Caki2 (cell line): ENCODE measurements at regions not wholly inside any gene's neighbourhood (a gene's known extent, or its start where the extent isn't known, plus 50 kb on each side); places are given as distances from the start of the nearest gene placed in this dataset.

Experiments used
- DNase-seq: peaks from one replicate; pipeline ENCODE4 v3.0.0-alpha.2; 2015; ENCODE audit warnings: low read depth
- in situ Hi-C: cut with HindIII; loops from 2 replicates; pipeline ENCODE4 v1.10.0; 2016; ENCODE audit warnings: low sequenced_read_pairs, low pct_unique_long_range_greater_than_20kb, mixed read lengths

DNA sequence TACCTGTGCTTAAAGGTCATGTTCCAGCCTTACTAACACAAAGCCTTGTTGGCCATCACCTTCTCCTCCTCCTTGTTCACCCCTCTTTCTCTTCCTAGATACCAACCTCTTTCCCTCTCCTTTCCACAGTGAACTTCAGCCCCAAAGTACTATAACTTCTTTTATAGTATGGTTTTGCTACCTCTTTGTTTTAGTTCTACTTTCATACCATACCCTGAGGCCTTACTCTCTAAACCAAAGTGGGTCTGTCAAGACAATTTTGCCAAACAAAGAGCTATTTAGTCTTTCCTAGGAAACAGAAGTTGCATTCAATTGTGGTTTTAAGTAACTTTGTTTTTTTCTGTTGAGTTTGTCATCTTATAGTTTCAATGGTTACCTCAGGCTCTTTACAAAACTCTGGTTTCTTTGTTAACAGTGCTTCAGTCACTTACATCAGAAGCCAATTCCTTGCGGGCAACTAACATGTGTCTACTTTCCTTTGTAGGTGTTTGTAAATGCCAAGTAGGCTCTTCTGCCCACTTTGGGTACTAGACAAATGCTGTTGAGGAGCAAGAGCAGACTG is 623.9 kb upstream of the PKN2 start:
- in situ Hi-C loops = no loop called here

DNA sequence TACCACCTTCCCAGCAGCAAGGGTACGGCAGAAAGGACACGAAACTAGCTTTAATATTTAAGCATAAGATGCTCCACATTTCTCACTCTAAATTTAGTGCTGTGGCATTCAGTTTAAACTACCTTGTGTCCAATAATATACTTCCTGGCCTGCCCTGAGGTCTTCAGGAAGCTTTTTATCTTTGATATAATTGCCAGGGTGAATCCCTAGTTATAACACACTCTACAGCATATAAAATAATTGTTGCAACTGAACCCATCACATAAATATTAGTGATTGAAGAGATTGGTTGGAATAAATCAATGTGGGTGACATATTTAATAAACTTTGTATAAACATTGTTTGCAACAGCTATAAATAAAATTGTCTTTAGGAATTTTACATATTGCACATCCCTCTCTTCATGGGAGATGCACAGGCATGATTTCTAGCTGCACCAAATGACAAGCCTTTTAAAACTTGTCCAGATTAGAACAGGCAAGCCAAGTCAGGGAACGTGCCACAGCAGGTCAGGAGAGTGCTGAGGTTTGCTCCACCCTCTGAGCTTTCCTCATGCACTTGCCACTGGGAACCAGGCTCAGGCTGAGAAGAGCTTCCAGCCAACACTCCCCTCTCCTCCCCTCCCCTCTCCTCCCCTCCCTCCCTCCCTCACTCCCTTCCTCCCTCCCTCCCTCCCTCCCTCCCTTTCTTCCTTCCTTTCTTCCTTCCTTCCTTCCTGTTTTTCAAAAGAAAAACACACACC is 623.2 kb upstream of the PKN2 start:
- in situ Hi-C loops = no loop called here
- DNase-seq = no peak

More for the DNA sequence above, 623.9 kb upstream of the PKN2 start:
- no peak for DNase-seq

DNA sequence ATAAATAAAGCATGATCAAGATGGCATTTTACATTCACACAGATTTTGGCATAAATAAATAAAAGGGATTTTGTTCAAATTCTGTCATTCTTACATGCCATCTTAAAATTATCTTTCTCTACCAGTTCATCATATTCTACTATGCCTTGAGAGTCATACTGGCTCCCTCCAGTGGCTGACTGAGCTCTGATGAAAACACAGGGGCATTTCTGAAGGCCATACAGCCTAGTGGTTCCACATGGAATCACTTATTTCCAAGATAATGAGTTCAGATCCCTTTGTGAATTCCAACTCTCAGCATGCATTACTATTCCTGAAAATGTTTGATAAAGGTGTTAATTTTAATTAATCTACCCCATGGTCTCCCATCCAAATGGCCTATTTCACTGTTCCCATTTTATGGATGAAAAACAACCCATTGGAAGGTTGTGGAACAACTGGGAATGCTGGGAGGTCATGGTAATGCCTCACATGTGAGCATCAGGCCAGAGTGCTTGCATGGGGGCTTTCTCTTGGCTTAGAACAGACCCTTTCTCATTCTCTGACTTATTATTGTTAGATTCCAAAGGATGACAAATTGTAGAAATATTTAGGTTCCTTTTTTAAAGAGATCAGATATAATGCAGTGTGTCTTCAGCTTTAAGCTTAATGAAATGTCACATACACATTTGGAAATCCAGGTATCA is 622.4 kb upstream of the PKN2 start:
- in situ Hi-C loops = no loop called here
- DNase-seq = peak; percentile 45

GRCh38 chr1:88062650-88063153 is 621.4 kb upstream of the PKN2 start:
- DNase-seq = no peak
- in situ Hi-C loops = no loop called here

GRCh38 chr1:88063605-88064004 is 620.5 kb upstream of the PKN2 start:
- no peak for DNase-seq

GRCh38 chr1:88068407-88068960 is 615.6 kb upstream of the PKN2 start:
- in situ Hi-C loops = no loop called here
- DNase-seq = no peak

More at GRCh38 chr1:88063605-88064004, 620.5 kb upstream of the PKN2 start:
- in situ Hi-C loops = no loop called here

DNA sequence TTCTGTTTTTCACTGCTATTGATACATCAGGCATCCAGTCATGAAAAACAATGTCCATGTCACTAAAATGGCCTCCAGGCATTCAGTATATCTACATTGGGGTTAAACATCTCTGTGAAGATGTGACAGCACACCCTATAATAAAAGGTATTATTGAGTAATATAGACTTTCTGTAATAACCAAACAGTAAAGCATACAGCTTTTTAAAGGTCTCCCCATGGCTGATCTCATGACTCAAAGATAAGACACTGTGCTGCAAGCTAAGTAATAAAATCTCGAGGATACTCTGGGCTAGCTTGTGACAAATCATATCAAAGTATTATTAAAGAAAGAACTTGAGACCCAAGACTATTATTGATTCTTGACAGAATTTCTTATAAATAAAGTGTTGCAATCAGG is 613.1 kb upstream of the PKN2 start:
- DNase-seq = no peak
- in situ Hi-C loops = no loop called here

- in situ Hi-C loops = no loop called here
- no peak for DNase-seq
Observed at GRCh38 chr1:88074661-88075060, 609.4 kb upstream of the PKN2 start.

DNA sequence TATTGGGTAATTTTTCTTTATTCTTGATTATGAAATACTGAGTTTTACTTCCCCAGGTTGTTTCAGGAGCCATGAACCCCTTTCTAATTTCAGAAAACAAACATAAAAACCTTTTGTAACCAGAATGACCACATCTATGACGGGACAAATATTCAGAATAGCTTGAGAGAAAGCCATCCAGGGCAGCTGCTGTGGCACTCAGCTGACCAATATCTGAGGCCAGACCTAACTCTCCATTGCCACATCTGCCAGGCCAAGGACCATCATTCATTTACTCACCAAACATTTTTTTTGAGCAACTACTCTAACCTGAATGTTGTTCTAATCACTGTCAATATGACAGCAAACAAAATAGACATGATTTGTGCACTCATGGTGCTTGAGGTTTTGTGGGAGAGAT is 608.3 kb upstream of the PKN2 start:
- DNase-seq = no peak
- in situ Hi-C loops = no loop called here

DNA sequence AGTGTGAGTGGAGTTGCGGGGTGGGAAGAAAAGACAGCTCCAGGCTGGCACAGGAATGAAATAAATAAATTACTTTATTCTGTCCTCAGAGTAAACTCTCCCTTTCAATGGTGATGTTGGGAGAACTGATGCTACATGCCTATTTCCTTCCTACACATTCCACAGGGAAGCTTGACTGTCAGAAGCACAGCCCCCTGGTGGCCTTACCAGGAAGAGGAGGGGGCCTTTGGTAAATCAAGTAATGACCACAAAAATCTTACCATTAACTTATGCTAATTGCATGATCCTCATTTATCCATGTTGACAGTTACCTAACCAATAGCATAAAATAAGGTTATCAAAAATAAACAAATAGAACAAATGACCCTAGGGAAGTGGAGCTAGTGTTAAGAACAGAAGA is 605.0 kb upstream of the PKN2 start:
- in situ Hi-C loops = no loop called here
- no peak for DNase-seq

GRCh38 chr1:88080875-88081274 is 603.2 kb upstream of the PKN2 start:
- in situ Hi-C loops = no loop called here
- DNase-seq = no peak

DNA sequence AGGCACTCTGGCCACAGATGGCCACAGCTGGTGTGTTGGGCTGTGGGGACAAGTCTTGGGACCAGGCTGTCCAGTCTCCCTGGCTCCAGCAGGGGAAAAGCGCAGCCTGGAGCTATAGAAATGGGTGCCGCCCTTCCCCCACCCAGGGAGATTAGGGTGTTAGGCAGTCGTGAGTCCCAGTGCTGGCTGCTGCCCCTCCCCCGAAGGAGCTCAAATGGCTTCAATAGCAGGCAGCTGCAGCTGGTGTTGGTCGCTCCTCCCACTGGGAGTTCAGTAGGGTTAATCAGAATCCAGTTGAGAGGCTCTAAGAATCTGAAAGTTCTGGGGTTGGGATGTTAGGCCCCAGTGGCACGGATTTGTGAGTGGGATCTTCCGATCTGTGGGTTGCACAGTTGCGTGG is 595.6 kb upstream of the PKN2 start:
- in situ Hi-C loops = no loop called here
- no peak for DNase-seq

DNA sequence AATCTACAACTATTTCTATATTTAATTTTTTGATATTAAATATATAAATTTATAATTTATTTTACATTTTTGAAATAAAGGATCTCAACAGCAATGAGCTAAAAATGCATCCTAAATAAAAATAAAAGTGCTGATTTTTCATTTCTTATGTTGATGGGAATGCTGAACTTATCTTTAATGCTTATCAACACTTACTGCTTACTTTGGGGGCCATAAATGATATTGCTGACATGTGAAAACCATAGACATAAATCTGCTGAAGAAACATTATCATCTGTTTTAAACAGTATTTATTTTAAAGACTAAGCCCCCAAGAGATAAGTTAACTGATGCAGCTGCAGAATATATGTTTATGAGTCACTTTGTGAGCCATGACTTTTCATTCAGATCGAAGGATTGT is 594.1 kb upstream of the PKN2 start:
- in situ Hi-C loops = no loop called here
- DNase-seq = no peak

DNA sequence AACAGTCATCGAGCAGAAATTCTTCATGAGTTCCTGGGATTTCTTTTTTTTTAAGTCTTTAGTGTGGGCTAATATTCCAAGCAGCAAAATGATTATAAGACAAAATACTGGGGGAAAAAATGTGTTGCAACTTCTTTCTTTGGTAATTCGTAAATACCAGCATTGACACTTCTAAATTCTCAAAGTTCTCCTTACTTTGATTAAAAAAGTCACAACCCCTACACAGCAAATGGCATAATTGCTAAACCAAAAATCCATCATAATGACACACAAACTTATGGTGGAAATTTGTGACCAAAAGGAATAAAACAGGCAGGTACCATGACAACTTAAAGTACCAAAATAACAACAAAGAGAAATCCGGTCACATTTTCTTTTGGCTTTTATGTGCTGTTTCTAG is 585.2 kb upstream of the PKN2 start:
- in situ Hi-C loops = no loop called here

GRCh38 chr1:88101041-88101440 is 583.0 kb upstream of the PKN2 start:
- in situ Hi-C loops = no loop called here
- DNase-seq = no peak

More for the DNA sequence above, 585.2 kb upstream of the PKN2 start:
- no peak for DNase-seq

DNA sequence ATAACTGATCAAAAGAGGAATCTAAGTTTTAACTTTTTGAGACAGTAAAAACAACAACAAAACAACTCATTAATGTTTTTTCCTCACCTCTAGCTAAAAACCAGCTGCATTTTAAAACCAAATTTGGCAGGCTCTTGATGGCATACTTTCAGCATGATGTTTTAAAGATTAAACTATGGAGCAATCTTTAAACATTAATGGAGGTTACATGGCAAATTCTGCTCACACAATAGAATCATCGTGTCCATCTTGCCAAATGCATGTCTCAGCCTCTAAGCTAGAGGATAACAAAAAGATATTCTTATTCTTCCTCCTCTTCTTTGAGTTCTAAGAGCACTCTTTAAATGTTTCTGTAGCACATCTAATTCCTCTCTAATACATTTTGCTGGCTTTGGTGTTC is 579.8 kb upstream of the PKN2 start:
- DNase-seq = no peak
- in situ Hi-C loops = no loop called here

DNA sequence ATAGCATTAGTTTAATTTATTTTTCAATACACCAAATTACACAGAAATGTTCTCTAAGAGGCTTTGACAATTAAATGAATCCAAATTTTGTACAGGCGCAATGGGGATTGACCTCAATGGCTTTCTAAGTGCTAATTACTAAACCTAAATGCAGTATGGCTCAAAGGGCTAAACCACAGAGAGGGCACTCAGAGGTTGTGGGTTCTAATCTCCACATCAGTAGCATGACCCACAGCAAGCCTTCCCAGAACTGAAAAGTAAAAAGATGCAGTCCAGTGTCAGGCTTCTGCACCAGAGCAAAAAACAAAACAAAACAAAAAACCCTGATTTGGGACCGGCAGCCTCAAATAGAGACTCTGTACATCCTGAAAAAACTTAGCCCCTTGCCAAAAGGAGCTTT is 579.2 kb upstream of the PKN2 start:
- DNase-seq = no peak
- in situ Hi-C loops = no loop called here

GRCh38 chr1:88111816-88112215 is 572.3 kb upstream of the PKN2 start:
- no peak for DNase-seq
- in situ Hi-C loops = no loop called here

DNA sequence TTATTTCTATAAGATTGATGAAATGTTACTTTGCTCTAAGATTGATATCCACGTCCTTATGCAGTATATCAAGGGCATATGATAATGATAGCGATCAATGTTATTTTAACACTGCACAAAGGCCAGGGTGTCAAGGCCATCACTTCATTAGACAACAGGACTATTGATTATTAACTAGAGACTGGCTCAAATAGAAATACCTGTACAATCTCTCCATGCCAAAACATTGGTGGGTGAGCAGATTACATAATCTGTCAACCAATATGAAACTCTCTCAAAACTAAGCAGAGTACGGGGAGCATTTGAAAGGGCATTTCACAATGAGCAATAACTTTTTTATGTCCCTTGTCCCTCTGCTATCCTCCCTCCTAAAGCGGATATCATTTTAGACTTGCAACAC is 566.5 kb upstream of the PKN2 start:
- no peak for DNase-seq
- in situ Hi-C loops = no loop called here
